ENCODE measurements at regions not wholly inside any gene's neighbourhood (a gene's known extent, or its start where the extent isn't known, plus 50 kb on each side); places are given as distances from the start of the nearest gene placed in this dataset.

GRCh38 chr14:22296088-22296487, 292.9 kb downstream of the DAD1 start:
- Histone ChIP-seq H3K4me1 (peaks cover 7% of the 10 kb centered on the region), H3K4me3 (no peak overlapping the region), H3K27ac (no peak overlapping the region), H3K36me3 (no peaks in the 10 kb centered on the region), H3K9me3 (no peaks in the 10 kb centered on the region), H3K27me3 (no peaks in the 10 kb centered on the region)
- TF ChIP-seq POLR2A (IDR thresholded peaks at IDR 0.05) (no peak), POLR2AphosphoS5 (IDR thresholded peaks at IDR 0.05; ENCODE audit: insufficient read depth in 1 of 2, low read depth in 1 of 2) (no peak), CTCF (IDR thresholded peaks at IDR 0.05) (no peak)
- intact Hi-C loops (cut with DNase I) = no loop called here
- no peak for DNase-seq (ENCODE audit: extremely low spot score in 2 of 2)

GRCh38 chr14:22291406-22291805, 297.6 kb downstream of the DAD1 start:
- H3K27ac ChIP-seq = no peak overlapping the region
- no peaks in the 10 kb centered on the region for H3K9me3 ChIP-seq
- DNase-seq (ENCODE audit: extremely low spot score in 2 of 2) = no peak
- H3K36me3 ChIP-seq = no peaks in the 10 kb centered on the region
- H3K27me3 ChIP-seq = no peaks in the 10 kb centered on the region
- intact Hi-C loops (cut with DNase I) = no loop called here
- H3K4me1 ChIP-seq = no peaks in the 10 kb centered on the region
- TF ChIP-seq CTCF (IDR thresholded peaks at IDR 0.05) (no peak), POLR2A (IDR thresholded peaks at IDR 0.05) (no peak), POLR2AphosphoS5 (IDR thresholded peaks at IDR 0.05; ENCODE audit: insufficient read depth in 1 of 2, low read depth in 1 of 2) (no peak)
- H3K4me3 ChIP-seq = no peak overlapping the region

- Histone ChIP-seq H3K27me3 (no peaks in the 10 kb centered on the region), H3K27ac (no peak overlapping the region), H3K4me1 (no peaks in the 10 kb centered on the region), H3K9me3 (no peaks in the 10 kb centered on the region), H3K36me3 (no peaks in the 10 kb centered on the region), H3K4me3 (no peak overlapping the region)
- no peak for DNase-seq (ENCODE audit: extremely low spot score in 2 of 2)
- intact Hi-C loops (cut with DNase I) = no loop called here
- TF ChIP-seq POLR2A (IDR thresholded peaks at IDR 0.05) (no peak), CTCF (IDR thresholded peaks at IDR 0.05) (no peak), POLR2AphosphoS5 (IDR thresholded peaks at IDR 0.05; ENCODE audit: insufficient read depth in 1 of 2, low read depth in 1 of 2) (no peak)
Measured at GRCh38 chr14:22289570-22289969, 299.5 kb downstream of the DAD1 start.

- Histone ChIP-seq H3K36me3 (no peaks in the 10 kb centered on the region), H3K4me3 (no peak overlapping the region), H3K9me3 (no peaks in the 10 kb centered on the region), H3K27ac (no peak overlapping the region), H3K27me3 (no peaks in the 10 kb centered on the region), H3K4me1 (no peaks in the 10 kb centered on the region)
- DNase-seq (ENCODE audit: extremely low spot score in 2 of 2) = no peak
- intact Hi-C loops (cut with DNase I) = no loop called here
- TF ChIP-seq CTCF (IDR thresholded peaks at IDR 0.05) (no peak), POLR2A (IDR thresholded peaks at IDR 0.05) (no peak), POLR2AphosphoS5 (IDR thresholded peaks at IDR 0.05; ENCODE audit: insufficient read depth in 1 of 2, low read depth in 1 of 2) (no peak)
Measured at GRCh38 chr14:22285991-22286390, 303.0 kb downstream of the DAD1 start.

- TF ChIP-seq POLR2A (IDR thresholded peaks at IDR 0.05) = no peak
- no peak for TF ChIP-seq POLR2AphosphoS5 (IDR thresholded peaks at IDR 0.05; ENCODE audit: insufficient read depth in 1 of 2, low read depth in 1 of 2)
- TF ChIP-seq CTCF (IDR thresholded peaks at IDR 0.05) = no peak
- Histone ChIP-seq H3K4me1 (no peaks in the 10 kb centered on the region), H3K9me3 (no peaks in the 10 kb centered on the region), H3K27ac (no peak overlapping the region), H3K36me3 (no peaks in the 10 kb centered on the region), H3K4me3 (no peak overlapping the region), H3K27me3 (no peaks in the 10 kb centered on the region)
- no peak for DNase-seq (ENCODE audit: extremely low spot score in 2 of 2)
- intact Hi-C loops (cut with DNase I) = no loop called here
Measured at GRCh38 chr14:22282949-22283348, 306.1 kb downstream of the DAD1 start.

All from vagina (tissue), 2 donors.